ENCODE measurements at regions not wholly inside any gene's neighbourhood (a gene's known extent, or its start where the extent isn't known, plus 50 kb on each side); places are given as distances from the start of the nearest gene placed in this dataset.
"Not testable (repeated sequence)": the region's sequence is repeated elsewhere in the genome, so short reads cannot be mapped to it uniquely, and the experiment has no call there.

- peaks cover 38% of the 10 kb centered on the region for H3K4me1 Mint-ChIP-seq
- H3K9me3 Mint-ChIP-seq = peaks cover 28% of the 10 kb centered on the region
- peaks cover 3% of the 10 kb centered on the region for H3K27me3 Mint-ChIP-seq
- POLR2A ChIA-PET = no interaction called here
- H3K27ac Mint-ChIP-seq = no peak overlapping the region
- H3K4me3 Mint-ChIP-seq = no peak overlapping the region
- no peak for DNase-seq
- H3K36me3 Mint-ChIP-seq (ENCODE audit: low read depth) = peaks cover 17% of the 10 kb centered on the region
- CTCF ChIA-PET = interaction anchor here (1.5 kb wide), 1 partner anchor 15 kb away, joined by 4 read pairs; no protein-coding TSS in a partner anchor
These were observed 139.1 kb upstream of the MAP3K1 start for GRCh38 chr5:56676091-56676768.

- Mint-ChIP-seq H3K27ac (no peak overlapping the region), H3K36me3 (ENCODE audit: low read depth) (peaks cover 21% of the 10 kb centered on the region), H3K4me3 (no peak overlapping the region), H3K9me3 (peaks cover 27% of the 10 kb centered on the region), H3K4me1 (peaks cover 51% of the 10 kb centered on the region), H3K27me3 (no peaks in the 10 kb centered on the region)
- ChIA-PET POLR2A (no interaction called here), CTCF (no interaction called here)
- DNase-seq = no peak
These were observed 140.9 kb upstream of the MAP3K1 start for GRCh38 chr5:56674441-56674840.

- Mint-ChIP-seq H3K4me3 (no peak overlapping the region), H3K36me3 (ENCODE audit: low read depth) (peaks cover 22% of the 10 kb centered on the region), H3K27me3 (no peaks in the 10 kb centered on the region), H3K4me1 (peaks cover 54% of the 10 kb centered on the region), H3K27ac (peak overlapping the region; percentile 26), H3K9me3 (peaks cover 25% of the 10 kb centered on the region)
- no peak for DNase-seq
- POLR2A ChIA-PET = no interaction called here
- CTCF ChIA-PET = interaction anchor here (0.9 to 1.5 kb wide), 2 partner anchors 10 to 12 kb away, joined by 3 to 5 read pairs; no protein-coding TSS in a partner anchor
These were observed 142.2 kb upstream of the MAP3K1 start for GRCh38 chr5:56673171-56673570.

- Mint-ChIP-seq H3K27ac (no peak overlapping the region), H3K27me3 (no peaks in the 10 kb centered on the region), H3K4me3 (no peak overlapping the region), H3K9me3 (peaks cover 21% of the 10 kb centered on the region), H3K4me1 (peaks cover 53% of the 10 kb centered on the region), H3K36me3 (ENCODE audit: low read depth) (peaks cover 22% of the 10 kb centered on the region)
- ChIA-PET POLR2A (no interaction called here), CTCF (no interaction called here)
- no peak for DNase-seq
These were observed 143.8 kb upstream of the MAP3K1 start for GRCh38 chr5:56671571-56671970.

- Mint-ChIP-seq H3K27me3 (peaks cover 3% of the 10 kb centered on the region), H3K36me3 (ENCODE audit: low read depth) (peaks cover 22% of the 10 kb centered on the region), H3K4me3 (no peak overlapping the region), H3K4me1 (peaks cover 52% of the 10 kb centered on the region), H3K9me3 (peaks cover 24% of the 10 kb centered on the region), H3K27ac (peak overlapping the region; percentile 90)
- no peak for DNase-seq
- ChIA-PET CTCF (interaction anchor here (0.6 to 1.8 kb wide), 4 partner anchors 10 to 747 kb away, joined by 4 to 6 read pairs (median 6); no protein-coding TSS in a partner anchor), POLR2A (no interaction called here)
These were observed 144.4 kb upstream of the MAP3K1 start for GRCh38 chr5:56670916-56671315.

GRCh38 chr5:56669534-56670483, 145.5 kb upstream of the MAP3K1 start:
- POLR2A ChIA-PET = no interaction called here
- peak overlapping the region; percentile 90 for H3K27ac Mint-ChIP-seq

GRCh38 chr5:56668996-56669395, 146.4 kb upstream of the MAP3K1 start:
- H3K4me3 Mint-ChIP-seq = no peak overlapping the region
- ChIA-PET POLR2A (no interaction called here), CTCF (interaction anchor here (0.6 to 1.8 kb wide), 4 partner anchors 8 to 560 kb away, joined by 3 to 6 read pairs (median 3); no protein-coding TSS in a partner anchor)
- peaks cover 24% of the 10 kb centered on the region for H3K36me3 Mint-ChIP-seq (ENCODE audit: low read depth)
- H3K27ac Mint-ChIP-seq = no peak overlapping the region
- peaks cover 55% of the 10 kb centered on the region for H3K4me1 Mint-ChIP-seq
- H3K27me3 Mint-ChIP-seq = peaks cover 8% of the 10 kb centered on the region
- DNase-seq = no peak
- H3K9me3 Mint-ChIP-seq = peaks cover 29% of the 10 kb centered on the region

More at GRCh38 chr5:56669534-56670483, 145.5 kb upstream of the MAP3K1 start:
- H3K4me1 Mint-ChIP-seq = peaks cover 56% of the 10 kb centered on the region
- peak; percentile 77 for DNase-seq
- H3K4me3 Mint-ChIP-seq = peak overlapping the region; percentile 9
- H3K27me3 Mint-ChIP-seq = peaks cover 8% of the 10 kb centered on the region
- CTCF ChIA-PET = interaction anchor here (0.6 to 1.8 kb wide), 7 partner anchors 9 to 746 kb away, joined by 3 to 6 read pairs (median 4); no protein-coding TSS in a partner anchor
- peaks cover 26% of the 10 kb centered on the region for H3K36me3 Mint-ChIP-seq (ENCODE audit: low read depth)
- peaks cover 28% of the 10 kb centered on the region for H3K9me3 Mint-ChIP-seq

GRCh38 chr5:56667692-56668091, 147.7 kb upstream of the MAP3K1 start:
- peaks cover 15% of the 10 kb centered on the region for H3K27me3 Mint-ChIP-seq

GRCh38 chr5:56666901-56667300, 148.4 kb upstream of the MAP3K1 start:
- peaks cover 17% of the 10 kb centered on the region for H3K36me3 Mint-ChIP-seq (ENCODE audit: low read depth)
- H3K9me3 Mint-ChIP-seq = peaks cover 21% of the 10 kb centered on the region
- no peak overlapping the region for H3K27ac Mint-ChIP-seq
- peaks cover 37% of the 10 kb centered on the region for H3K4me1 Mint-ChIP-seq
- ChIA-PET CTCF (interaction anchor here (0.6 to 1.3 kb wide), 3 partner anchors 11 to 1549 kb away, joined by 3 to 4 read pairs (median 3); no protein-coding TSS in a partner anchor), POLR2A (no interaction called here)
- H3K4me3 Mint-ChIP-seq = no peak overlapping the region
- peaks cover 15% of the 10 kb centered on the region for H3K27me3 Mint-ChIP-seq
- DNase-seq = no peak

More at GRCh38 chr5:56667692-56668091, 147.7 kb upstream of the MAP3K1 start:
- no peak overlapping the region for H3K27ac Mint-ChIP-seq
- DNase-seq = no peak
- peaks cover 43% of the 10 kb centered on the region for H3K4me1 Mint-ChIP-seq
- peaks cover 20% of the 10 kb centered on the region for H3K36me3 Mint-ChIP-seq (ENCODE audit: low read depth)
- H3K9me3 Mint-ChIP-seq = peaks cover 21% of the 10 kb centered on the region
- POLR2A ChIA-PET = no interaction called here
- no peak overlapping the region for H3K4me3 Mint-ChIP-seq
- CTCF ChIA-PET = interaction anchor here (1.3 kb wide), 1 partner anchor 22 kb away, joined by 3 read pairs; no protein-coding TSS in a partner anchor

- Mint-ChIP-seq H3K36me3 (ENCODE audit: low read depth) (peaks cover 15% of the 10 kb centered on the region), H3K27me3 (peaks cover 15% of the 10 kb centered on the region), H3K4me1 (peaks cover 21% of the 10 kb centered on the region), H3K9me3 (peaks cover 19% of the 10 kb centered on the region)
- DNase-seq, H3K4me3 Mint-ChIP-seq, H3K27ac Mint-ChIP-seq, POLR2A ChIA-PET, CTCF ChIA-PET: not testable (repeated sequence)
These were observed 150.2 kb upstream of the MAP3K1 start for GRCh38 chr5:56665117-56665516.

GRCh38 chr5:56664025-56664424, 151.3 kb upstream of the MAP3K1 start:
- Mint-ChIP-seq H3K27me3 (peaks cover 15% of the 10 kb centered on the region), H3K36me3 (ENCODE audit: low read depth) (peaks cover 13% of the 10 kb centered on the region), H3K27ac (no peak overlapping the region), H3K4me3 (no peak overlapping the region), H3K9me3 (peaks cover 18% of the 10 kb centered on the region), H3K4me1 (peaks cover 15% of the 10 kb centered on the region)
- DNase-seq = no peak
- POLR2A ChIA-PET = no interaction called here
- CTCF ChIA-PET = interaction anchor here (1.4 kb wide), 2 partner anchors 9 to 17 kb away, joined by 3 read pairs; no protein-coding TSS in a partner anchor

GRCh38 chr5:56663523-56663922, 151.8 kb upstream of the MAP3K1 start:
- Mint-ChIP-seq H3K27me3 (peaks cover 15% of the 10 kb centered on the region), H3K4me1 (peaks cover 15% of the 10 kb centered on the region), H3K36me3 (ENCODE audit: low read depth) (peaks cover 13% of the 10 kb centered on the region), H3K4me3 (no peak overlapping the region), H3K9me3 (peaks cover 20% of the 10 kb centered on the region), H3K27ac (no peak overlapping the region)
- no peak for DNase-seq
- POLR2A ChIA-PET = no interaction called here
- CTCF ChIA-PET = interaction anchor here (1.4 kb wide), 2 partner anchors 9 to 17 kb away, joined by 3 read pairs; no protein-coding TSS in a partner anchor

Measured in activated CD4-positive, alpha-beta T cell treated with anti-CD3 and anti-CD28 coated beads, Interleukin-2, amount 10 ng/mL, durations not matched to agents 7 days and 5 days (primary cell).